NCI-H748 (cell line): ENCODE measurements at regions not wholly inside any gene's neighbourhood (a gene's known extent, or its start where the extent isn't known, plus 50 kb on each side); places are given as distances from the start of the nearest gene placed in this dataset.

ENCODE experiments used
- DNase-seq: peaks from one replicate; lab custom pipeline; 2025; ENCODE audit not compliant: unreplicated experiment; lab: John Stamatoyannopoulos, UW

- DNase-seq: no peak
These were observed 288.5 kb downstream of the KBTBD8 start for GRCh38 chr3:67286586-67286985.

DNA sequence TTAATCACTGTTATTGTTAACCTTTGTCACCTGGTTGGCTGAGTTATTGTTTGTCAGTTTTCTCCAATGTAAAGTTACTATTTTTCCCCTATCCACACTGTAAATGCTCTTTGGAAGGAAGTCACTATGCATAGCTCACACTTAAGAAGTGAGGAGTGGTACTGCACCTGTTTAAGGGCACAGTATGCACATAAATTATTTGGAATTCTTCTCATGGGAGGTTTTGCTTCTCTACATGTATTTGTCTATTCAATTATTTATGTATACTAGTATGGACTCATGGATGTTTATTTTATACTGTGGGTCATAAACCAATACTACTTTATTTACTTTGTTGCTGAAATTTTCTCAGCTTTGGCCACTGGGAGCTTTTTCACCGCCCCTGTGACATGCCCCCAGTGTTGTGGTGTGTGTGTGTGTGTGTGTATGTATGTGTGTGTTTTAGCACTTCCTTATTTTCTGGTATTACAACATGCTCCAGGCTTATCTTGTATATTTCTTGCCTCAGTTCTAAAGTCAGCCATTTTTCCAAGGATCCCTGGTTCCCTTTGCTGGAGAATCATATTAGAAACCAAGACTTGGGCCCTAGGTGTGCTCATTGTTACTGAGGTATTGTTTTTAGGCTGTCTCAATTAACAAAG lies 290.5 kb downstream of the KBTBD8 start:
- DNase-seq: no peak

- DNase-seq: no peak
These were observed 291.5 kb downstream of the KBTBD8 start for GRCh38 chr3:67289626-67290025.

- no peak for DNase-seq
These were observed 292.3 kb downstream of the KBTBD8 start for GRCh38 chr3:67290438-67290837.

- DNase-seq: peak; percentile 43
These were observed 293.5 kb downstream of the KBTBD8 start for GRCh38 chr3:67291287-67292252.

GRCh38 chr3:67292356-67293121 lies 294.4 kb downstream of the KBTBD8 start:
- peak; percentile 52 for DNase-seq

GRCh38 chr3:67294341-67294740 lies 296.2 kb downstream of the KBTBD8 start:
- DNase-seq: no peak

DNA sequence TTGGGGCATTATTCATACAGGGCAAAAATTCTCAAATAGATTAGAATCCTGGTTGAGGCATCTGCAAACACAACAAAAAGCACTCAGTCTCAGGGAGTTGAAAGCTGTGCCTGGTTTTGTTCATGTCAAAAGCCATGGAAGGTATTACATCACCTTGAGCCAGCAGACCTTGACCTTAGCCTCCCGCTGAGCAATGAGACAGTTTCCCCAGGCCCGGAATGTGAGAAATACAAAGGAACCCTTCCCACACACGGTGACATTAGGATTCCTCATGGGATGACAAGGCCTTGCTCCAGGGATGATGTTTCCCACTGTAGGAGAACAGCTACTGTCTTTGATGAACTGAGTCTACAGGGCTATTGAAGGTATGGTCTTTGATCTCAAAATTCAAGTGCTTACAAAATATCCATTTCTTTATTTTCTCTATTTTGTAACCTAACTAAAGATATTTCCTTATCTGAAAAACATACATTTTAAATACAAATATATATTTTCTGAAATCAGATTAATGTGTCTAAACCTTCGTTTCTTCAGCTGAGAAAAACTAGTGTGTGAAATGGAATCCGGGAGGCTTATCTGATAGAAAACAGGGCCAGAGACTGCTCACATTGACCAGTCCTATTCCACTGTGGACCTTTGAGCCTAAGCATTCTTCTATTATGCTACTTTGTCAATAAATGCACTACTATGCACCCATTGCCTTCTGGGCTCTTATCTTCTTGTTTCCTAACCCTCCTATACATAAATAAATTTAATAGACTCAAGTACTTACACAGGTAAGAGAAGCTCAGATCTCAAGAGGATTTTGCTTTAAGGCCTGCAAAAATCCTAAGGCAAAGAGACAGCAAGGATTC lies 298.2 kb downstream of the KBTBD8 start:
- DNase-seq: no peak

GRCh38 chr3:67297715-67298475 lies 299.8 kb downstream of the KBTBD8 start:
- no peak for DNase-seq

DNA sequence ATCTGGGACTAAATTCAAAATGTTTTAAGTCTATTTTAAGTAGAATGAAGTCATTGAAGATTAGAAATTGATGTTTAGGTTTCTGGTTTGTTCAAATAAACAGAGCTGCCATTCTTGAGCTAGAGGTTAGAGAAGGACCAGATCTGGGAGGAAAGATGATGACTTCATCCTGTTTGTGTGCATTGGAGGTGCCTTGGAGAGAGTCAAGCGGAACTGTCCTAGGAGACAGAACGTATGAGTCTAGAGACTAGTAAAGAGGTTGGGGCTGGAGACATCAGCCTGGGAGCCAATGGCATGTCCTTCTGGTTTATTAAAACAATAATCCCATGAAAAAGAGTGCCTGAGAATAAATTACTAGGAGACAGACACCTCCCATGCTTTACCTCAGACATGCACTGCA lies 303.4 kb downstream of the KBTBD8 start:
- no peak for DNase-seq

DNA sequence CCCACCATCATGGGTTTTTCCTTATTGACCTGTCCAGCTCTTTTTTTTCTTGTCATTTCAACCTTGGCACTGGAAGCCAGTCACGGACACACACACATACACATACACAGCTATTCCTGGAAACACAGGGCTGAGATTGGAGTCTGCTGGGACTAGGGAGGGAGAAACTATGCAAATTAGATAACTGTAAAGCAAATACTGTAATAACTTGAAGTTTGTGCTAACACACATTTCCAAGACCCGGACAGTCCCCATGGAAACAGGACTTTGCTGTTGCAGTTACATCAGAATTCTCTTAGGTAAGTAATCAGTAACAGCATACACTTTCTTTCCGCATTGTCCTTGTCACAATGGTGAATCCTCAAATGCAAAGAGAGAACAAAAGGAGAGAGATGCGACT lies 304.4 kb downstream of the KBTBD8 start:
- peak; percentile 17 for DNase-seq

- DNase-seq: no peak
These were observed 307.1 kb downstream of the KBTBD8 start for GRCh38 chr3:67305160-67305559.

DNA sequence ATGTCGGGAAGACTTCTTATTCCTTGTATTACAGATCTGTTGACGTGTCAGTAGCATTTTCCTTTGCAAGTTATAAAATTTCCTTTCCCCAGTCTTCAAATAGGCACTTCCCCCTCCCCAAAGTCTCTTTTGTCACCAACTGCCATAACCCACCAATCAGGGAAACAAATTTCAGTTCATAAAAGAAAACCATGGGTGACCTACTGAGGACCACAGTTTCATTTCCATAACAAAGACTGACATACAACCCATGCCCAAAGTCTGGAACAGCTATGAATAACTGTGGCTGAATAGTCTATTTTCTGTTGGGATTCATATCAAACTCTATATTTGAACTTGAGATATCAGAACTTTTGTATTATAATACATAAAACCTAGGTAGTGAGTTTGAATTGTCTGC lies 307.8 kb downstream of the KBTBD8 start:
- DNase-seq: no peak

DNA sequence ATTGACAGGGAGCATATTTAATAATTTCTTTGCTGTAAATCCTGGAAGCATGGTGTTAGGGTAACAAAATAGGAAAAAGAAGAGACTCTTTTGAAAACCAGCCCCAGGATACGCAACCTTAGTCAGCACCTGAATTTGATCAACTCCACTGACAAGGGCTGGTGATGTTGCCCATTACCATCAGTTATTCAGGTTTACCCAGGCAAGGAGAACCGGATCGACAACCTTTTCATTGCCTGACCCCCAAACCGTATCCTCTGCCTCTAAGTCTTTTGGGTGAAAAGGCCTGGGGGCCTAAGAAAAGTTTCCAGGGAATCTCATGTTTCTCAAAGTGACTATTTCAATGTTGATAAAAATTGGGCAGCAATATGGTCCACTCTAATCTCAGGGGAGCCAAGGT lies 313.3 kb downstream of the KBTBD8 start:
- no peak for DNase-seq

DNA sequence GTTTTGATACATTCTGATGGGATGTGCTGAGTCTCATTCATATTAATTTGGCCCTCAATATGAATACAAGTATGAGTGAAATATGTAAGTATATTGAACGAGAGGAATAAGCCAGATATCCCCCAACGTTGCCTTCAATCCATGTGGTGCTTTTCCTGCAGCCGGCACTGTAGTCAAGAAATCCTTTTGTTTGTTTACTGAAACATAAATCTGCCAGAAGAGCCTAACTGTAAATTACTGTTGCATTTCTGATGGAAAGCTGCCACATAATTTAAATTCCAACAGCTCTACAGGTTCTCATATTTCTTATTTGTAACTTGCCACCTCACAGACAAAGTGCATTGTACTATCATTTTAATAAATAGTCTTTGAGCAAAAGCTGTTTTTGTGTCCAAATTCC lies 314.0 kb downstream of the KBTBD8 start:
- DNase-seq: no peak

DNA sequence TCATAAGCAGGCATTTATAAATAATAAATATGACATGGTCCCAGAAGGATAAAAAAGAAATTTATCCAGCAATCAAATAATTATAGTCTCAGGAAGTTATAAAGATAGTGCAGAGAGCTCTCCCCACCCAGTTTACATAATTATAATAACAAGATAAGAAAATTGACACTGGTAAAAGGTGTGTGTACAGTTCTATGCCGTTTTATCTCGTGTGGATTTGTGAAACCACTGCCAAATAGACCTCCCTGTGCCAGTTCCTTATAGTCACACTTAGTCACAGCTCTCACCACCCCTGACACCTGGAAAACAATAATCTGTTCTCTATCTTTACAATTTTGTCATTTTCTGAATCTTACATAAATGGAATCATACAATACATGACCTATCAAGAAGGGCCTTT lies 320.1 kb downstream of the KBTBD8 start:
- no peak for DNase-seq

DNA sequence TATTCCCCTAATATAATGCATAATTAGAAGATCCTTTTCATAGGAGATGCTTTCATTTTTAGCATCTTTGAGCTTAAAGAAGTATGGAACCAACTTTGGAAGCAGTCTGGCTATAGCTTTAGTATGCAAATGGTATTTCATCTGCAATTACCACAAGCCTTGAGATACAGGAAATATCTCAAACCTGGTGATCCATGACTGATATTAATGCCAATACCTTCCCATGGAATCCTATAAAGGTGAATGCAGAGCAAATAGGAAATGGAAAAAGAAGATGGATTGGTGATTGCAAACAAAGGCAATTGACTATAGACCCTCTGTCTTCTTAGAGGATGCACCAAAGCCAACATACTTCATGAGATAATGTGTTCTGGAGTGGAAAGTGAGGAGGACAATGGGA lies 326.4 kb downstream of the KBTBD8 start:
- no peak for DNase-seq
